ENCODE measurements at regions not wholly inside any gene's neighbourhood (a gene's known extent, or its start where the extent isn't known, plus 50 kb on each side); places are given as distances from the start of the nearest gene placed in this dataset.
A peak's percentile ranks its signal among the peaks of the same experiment; 100 is the strongest.

DNA sequence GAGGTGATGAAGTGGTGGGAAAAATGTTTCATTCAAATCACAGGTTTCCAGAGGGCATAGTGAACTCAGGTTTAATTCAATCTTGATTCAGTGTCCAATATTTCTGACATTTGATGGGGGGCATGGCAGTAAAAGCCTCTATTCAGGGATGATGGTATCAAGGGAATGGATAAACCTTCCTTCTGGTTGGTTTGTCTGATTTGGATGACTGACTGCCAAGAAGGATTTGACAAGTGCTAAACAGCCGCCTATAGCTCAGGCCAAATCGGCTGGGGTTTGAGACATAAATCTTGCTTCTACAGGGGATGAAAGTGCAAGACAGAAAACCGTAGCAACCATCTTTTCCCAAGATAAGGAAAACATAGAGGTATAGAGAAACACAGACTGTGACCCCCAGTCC lies 121.8 kb upstream of the C11orf87 start:
- H3K4me1 Mint-ChIP-seq = peaks cover 43% of the 10 kb centered on the region
- H3K27ac Mint-ChIP-seq = peak overlapping the region in 2 of 3 experiments; percentile 46 to 61
- no peak overlapping the region for H3K4me3 Mint-ChIP-seq
- H3K36me3 Mint-ChIP-seq (ENCODE audit: low read depth) = no peaks in the 10 kb centered on the region
- H3K9me3 Mint-ChIP-seq = no peaks in the 10 kb centered on the region
- TF ChIP-seq, protein P1, sequence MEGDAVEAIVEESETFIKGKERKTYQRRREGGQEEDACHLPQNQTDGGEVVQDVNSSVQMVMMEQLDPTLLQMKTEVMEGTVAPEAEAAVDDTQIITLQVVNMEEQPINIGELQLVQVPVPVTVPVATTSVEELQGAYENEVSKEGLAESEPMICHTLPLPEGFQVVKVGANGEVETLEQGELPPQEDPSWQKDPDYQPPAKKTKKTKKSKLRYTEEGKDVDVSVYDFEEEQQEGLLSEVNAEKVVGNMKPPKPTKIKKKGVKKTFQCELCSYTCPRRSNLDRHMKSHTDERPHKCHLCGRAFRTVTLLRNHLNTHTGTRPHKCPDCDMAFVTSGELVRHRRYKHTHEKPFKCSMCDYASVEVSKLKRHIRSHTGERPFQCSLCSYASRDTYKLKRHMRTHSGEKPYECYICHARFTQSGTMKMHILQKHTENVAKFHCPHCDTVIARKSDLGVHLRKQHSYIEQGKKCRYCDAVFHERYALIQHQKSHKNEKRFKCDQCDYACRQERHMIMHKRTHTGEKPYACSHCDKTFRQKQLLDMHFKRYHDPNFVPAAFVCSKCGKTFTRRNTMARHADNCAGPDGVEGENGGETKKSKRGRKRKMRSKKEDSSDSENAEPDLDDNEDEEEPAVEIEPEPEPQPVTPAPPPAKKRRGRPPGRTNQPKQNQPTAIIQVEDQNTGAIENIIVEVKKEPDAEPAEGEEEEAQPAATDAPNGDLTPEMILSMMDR (IDR thresholded peaks at IDR 0.05; ENCODE audit: unreplicated experiment in 3 of 3) = no peak
- H3K27me3 Mint-ChIP-seq (ENCODE audit: low read depth) = no peaks in the 10 kb centered on the region

DNA sequence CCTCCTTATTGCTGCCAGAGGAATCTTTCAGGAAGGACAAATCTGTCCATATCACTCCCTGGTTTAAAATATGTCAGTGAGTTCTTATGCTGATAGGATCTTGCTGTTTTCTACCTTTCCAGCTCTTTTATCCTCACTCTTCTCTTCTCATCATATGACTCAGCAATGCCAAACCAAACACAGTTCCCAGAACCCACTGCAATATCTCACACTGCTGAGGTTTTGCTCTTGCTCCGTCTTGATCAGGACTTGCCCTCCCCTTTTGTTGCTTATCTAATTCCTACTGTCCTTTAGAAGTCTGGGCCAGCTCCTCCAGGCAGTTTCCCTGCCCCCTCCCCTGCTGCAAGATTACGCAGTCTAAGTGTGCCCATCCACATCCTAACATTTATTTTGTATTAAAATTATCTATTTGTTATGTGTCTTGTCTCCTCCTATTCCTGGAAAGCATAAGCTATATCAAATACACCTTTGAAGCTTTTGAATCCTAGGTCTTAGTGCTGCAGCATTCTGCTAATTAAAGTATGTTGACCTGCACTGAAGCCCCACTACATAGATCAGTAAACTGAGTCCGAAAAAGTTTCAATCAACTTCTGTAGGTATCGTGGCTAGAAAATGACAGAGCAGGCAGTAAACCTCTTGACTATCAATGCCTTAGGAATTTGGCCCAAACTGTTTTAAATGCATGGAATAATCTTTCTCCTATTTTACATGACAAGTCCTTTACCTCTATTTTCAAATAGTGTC lies 119.2 kb upstream of the C11orf87 start:
- Mint-ChIP-seq H3K36me3 (ENCODE audit: low read depth) (no peaks in the 10 kb centered on the region), H3K27ac (peak overlapping the region in 2 of 3 experiments; percentile 11 to 32), H3K4me3 (no peak overlapping the region), H3K4me1 (peaks cover 51% of the 10 kb centered on the region), H3K9me3 (no peaks in the 10 kb centered on the region), H3K27me3 (ENCODE audit: low read depth) (no peaks in the 10 kb centered on the region)
- TF ChIP-seq, protein P1 (IDR thresholded peaks at IDR 0.05; ENCODE audit: unreplicated experiment in 3 of 3) = no peak

DNA sequence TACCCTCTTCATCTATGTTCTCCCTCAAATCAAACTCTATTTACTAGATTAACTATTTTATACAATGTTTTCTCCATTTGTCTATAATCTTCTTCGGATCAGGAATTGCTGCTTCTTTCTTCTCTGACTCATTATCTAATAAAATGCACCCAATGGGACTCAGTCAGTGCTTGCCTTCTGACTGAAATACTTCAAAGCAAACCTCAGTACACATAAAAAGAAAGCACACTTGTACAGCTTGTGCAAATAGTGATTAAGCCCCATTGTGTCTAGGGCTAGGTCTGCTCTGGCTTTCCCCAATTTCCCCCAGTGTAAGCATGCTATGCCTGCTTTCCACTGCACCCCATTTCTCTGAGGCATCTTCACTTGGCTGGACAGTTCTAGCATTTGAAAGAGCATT lies 118.6 kb upstream of the C11orf87 start:
- TF ChIP-seq, protein P1 (IDR thresholded peaks at IDR 0.05; ENCODE audit: unreplicated experiment in 3 of 3) = no peak
- peaks cover 51% of the 10 kb centered on the region for H3K4me1 Mint-ChIP-seq
- H3K27ac Mint-ChIP-seq = no peak overlapping the region
- no peaks in the 10 kb centered on the region for H3K27me3 Mint-ChIP-seq (ENCODE audit: low read depth)
- no peaks in the 10 kb centered on the region for H3K36me3 Mint-ChIP-seq (ENCODE audit: low read depth)
- H3K9me3 Mint-ChIP-seq = no peaks in the 10 kb centered on the region
- H3K4me3 Mint-ChIP-seq = no peak overlapping the region

- H3K36me3 Mint-ChIP-seq (ENCODE audit: low read depth) = no peaks in the 10 kb centered on the region
- H3K27ac Mint-ChIP-seq = no peak overlapping the region
- H3K27me3 Mint-ChIP-seq (ENCODE audit: low read depth) = no peaks in the 10 kb centered on the region
- TF ChIP-seq, protein P1 (IDR thresholded peaks at IDR 0.05; ENCODE audit: unreplicated experiment in 3 of 3) = no peak
- no peaks in the 10 kb centered on the region for H3K9me3 Mint-ChIP-seq
- no peak overlapping the region for H3K4me3 Mint-ChIP-seq
- peaks cover 51% of the 10 kb centered on the region for H3K4me1 Mint-ChIP-seq
These were observed 117.8 kb upstream of the C11orf87 start for GRCh38 chr11:109304159-109304558.

GRCh38 chr11:109305009-109305408 lies 117.0 kb upstream of the C11orf87 start:
- no peak overlapping the region for H3K4me3 Mint-ChIP-seq
- no peaks in the 10 kb centered on the region for H3K27me3 Mint-ChIP-seq (ENCODE audit: low read depth)
- peaks cover 47% of the 10 kb centered on the region for H3K4me1 Mint-ChIP-seq
- TF ChIP-seq, protein P1 (IDR thresholded peaks at IDR 0.05; ENCODE audit: unreplicated experiment in 3 of 3) = no peak
- H3K36me3 Mint-ChIP-seq (ENCODE audit: low read depth) = no peaks in the 10 kb centered on the region
- H3K9me3 Mint-ChIP-seq = no peaks in the 10 kb centered on the region
- no peak overlapping the region for H3K27ac Mint-ChIP-seq

GRCh38 chr11:109306322-109306721 lies 115.7 kb upstream of the C11orf87 start:
- no peaks in the 10 kb centered on the region for H3K36me3 Mint-ChIP-seq (ENCODE audit: low read depth)
- TF ChIP-seq, protein P1 (IDR thresholded peaks at IDR 0.05; ENCODE audit: unreplicated experiment in 3 of 3) = no peak
- H3K27me3 Mint-ChIP-seq (ENCODE audit: low read depth) = no peaks in the 10 kb centered on the region
- no peaks in the 10 kb centered on the region for H3K9me3 Mint-ChIP-seq
- H3K4me1 Mint-ChIP-seq = peaks cover 34% of the 10 kb centered on the region
- no peak overlapping the region for H3K27ac Mint-ChIP-seq
- H3K4me3 Mint-ChIP-seq = no peak overlapping the region

All from nephron (organoid).